Heart left ventricle (tissue), 13 donors: ENCODE measurements at regions not wholly inside any gene's neighbourhood (a gene's known extent, or its start where the extent isn't known, plus 50 kb on each side); places are given as distances from the start of the nearest gene placed in this dataset.

Experiments
- POLR2A ChIP-seq, 2 donors: fragments of 450-650 bp; IDR thresholded peaks; one replicate each; pipeline ENCODE4 v1.6.1; 2017; ENCODE audit warnings: antibody characterized with exemption in 2 of 2, mild to moderate bottlenecking in 2 of 2, moderate library complexity in 2 of 2
- TF ChIP-seq, protein P1 (sequence below), 12 donors: fragments of 200-600 bp; sonication (generic) in 4 of 12; IDR thresholded peaks; one replicate each; pipeline versions ENCODE4 v1.5.0 to v1.8.0; 2018 to 2022; ENCODE audit warnings: antibody characterized with exemption in 12 of 12, mild to moderate bottlenecking in 5 of 12
- donor health status: ischemic (EF 13 %, LVEDD 7.1; RV severe dilation, severe dysfunction).
- donor health status: DM: no; HTN: yes; CAD: no.
- donor health status: DM: no; HTN: no; CAD: no.
- donor health status: ischemic (EF 25% LVEDD 6.9; RV normal size, moderate dysfunction).
- donor health status: ischemic (EF 25% LVEDD 5.7; RV mildly dilated, moderate dysfunction).
- donor health status: ischemic (EF 35%, LVEDD 5.7; RV mildly dilated, moderate dysfunction).
- donor health status: nonischemic (EF 11% LVEDD 7.7; RV severe dilation, severe dysfunction).
- donor health status: DM: yes; HTN: yes; CAD: no.
- donor health status: PGD.
- donor health status: ischemic (EF 29% LVEDD 5.4; RV normal size, mild dysfunction).
- donor health status: nonischemic (EF 23%, LVEDD 6.1; RV moderate dilation, normal function).

DNA sequence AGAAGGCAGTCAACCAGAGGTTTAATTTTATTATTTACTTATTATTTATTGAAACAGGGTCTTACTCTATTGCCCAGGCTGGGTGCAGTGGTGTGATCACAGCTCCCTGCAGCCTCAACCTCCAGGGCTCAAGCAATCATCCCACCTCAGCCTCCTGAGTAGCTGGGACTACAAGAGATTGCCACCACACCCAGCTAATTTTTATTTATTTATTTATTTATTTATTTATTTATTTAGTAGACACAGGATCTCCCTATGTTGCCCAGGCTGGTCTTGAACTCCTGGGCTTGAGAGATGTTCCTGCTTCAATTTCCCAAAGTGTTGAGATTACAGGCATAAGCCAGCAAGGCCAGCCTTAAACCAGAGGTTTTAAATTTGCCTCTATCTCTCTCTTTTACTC is 83.1 kb downstream of the RCN1 start:
- TF ChIP-seq, protein P1, sequence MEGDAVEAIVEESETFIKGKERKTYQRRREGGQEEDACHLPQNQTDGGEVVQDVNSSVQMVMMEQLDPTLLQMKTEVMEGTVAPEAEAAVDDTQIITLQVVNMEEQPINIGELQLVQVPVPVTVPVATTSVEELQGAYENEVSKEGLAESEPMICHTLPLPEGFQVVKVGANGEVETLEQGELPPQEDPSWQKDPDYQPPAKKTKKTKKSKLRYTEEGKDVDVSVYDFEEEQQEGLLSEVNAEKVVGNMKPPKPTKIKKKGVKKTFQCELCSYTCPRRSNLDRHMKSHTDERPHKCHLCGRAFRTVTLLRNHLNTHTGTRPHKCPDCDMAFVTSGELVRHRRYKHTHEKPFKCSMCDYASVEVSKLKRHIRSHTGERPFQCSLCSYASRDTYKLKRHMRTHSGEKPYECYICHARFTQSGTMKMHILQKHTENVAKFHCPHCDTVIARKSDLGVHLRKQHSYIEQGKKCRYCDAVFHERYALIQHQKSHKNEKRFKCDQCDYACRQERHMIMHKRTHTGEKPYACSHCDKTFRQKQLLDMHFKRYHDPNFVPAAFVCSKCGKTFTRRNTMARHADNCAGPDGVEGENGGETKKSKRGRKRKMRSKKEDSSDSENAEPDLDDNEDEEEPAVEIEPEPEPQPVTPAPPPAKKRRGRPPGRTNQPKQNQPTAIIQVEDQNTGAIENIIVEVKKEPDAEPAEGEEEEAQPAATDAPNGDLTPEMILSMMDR (IDR thresholded peaks at IDR 0.05) = no peak
- TF ChIP-seq POLR2A (IDR thresholded peaks at IDR 0.05) = no peak
